ENCODE measurements at regions not wholly inside any gene's neighbourhood (a gene's known extent, or its start where the extent isn't known, plus 50 kb on each side); places are given as distances from the start of the nearest gene placed in this dataset.

GRCh38 chr12:126781593-126781992 lies 1485.4 kb upstream of the TMEM132C start:
- peak; percentile 15 for DNase-seq (ENCODE audit: low read depth)
- TF ChIP-seq CTCF (IDR thresholded peaks at IDR 0.05; ENCODE audit: insufficient read depth, low read length): no peak
- H3K4me3 ChIP-seq (ENCODE audit: low read depth, low read length): no peak overlapping the region

- TF ChIP-seq CTCF (IDR thresholded peaks at IDR 0.05; ENCODE audit: insufficient read depth, low read length): no peak
- no peak overlapping the region for H3K4me3 ChIP-seq (ENCODE audit: low read depth, low read length)
- no peak for DNase-seq (ENCODE audit: low read depth)
Measured at GRCh38 chr12:126782083-126782482, 1484.9 kb upstream of the TMEM132C start.

- H3K4me3 ChIP-seq (ENCODE audit: low read depth, low read length): no peak overlapping the region
- peak; percentile 52 for DNase-seq (ENCODE audit: low read depth)
- peak; percentile 56 for TF ChIP-seq CTCF (IDR thresholded peaks at IDR 0.05; ENCODE audit: insufficient read depth, low read length)
Measured at GRCh38 chr12:126784328-126784921, 1482.5 kb upstream of the TMEM132C start.

GRCh38 chr12:126789963-126790362 lies 1477.0 kb upstream of the TMEM132C start:
- H3K4me3 ChIP-seq (ENCODE audit: low read depth, low read length): no peak overlapping the region
- DNase-seq (ENCODE audit: low read depth): no peak

GRCh38 chr12:126791122-126791521 lies 1475.8 kb upstream of the TMEM132C start:
- no peak for DNase-seq (ENCODE audit: low read depth)
- no peak for TF ChIP-seq CTCF (IDR thresholded peaks at IDR 0.05; ENCODE audit: insufficient read depth, low read length)
- H3K4me3 ChIP-seq (ENCODE audit: low read depth, low read length): no peak overlapping the region

More at GRCh38 chr12:126789963-126790362, 1477.0 kb upstream of the TMEM132C start:
- no peak for TF ChIP-seq CTCF (IDR thresholded peaks at IDR 0.05; ENCODE audit: insufficient read depth, low read length)

- DNase-seq (ENCODE audit: low read depth): no peak
- H3K4me3 ChIP-seq (ENCODE audit: low read depth, low read length): no peak overlapping the region
- no peak for TF ChIP-seq CTCF (IDR thresholded peaks at IDR 0.05; ENCODE audit: insufficient read depth, low read length)
Measured at GRCh38 chr12:126792411-126792810, 1474.6 kb upstream of the TMEM132C start.

- no peak for DNase-seq (ENCODE audit: low read depth)
- TF ChIP-seq CTCF (IDR thresholded peaks at IDR 0.05; ENCODE audit: insufficient read depth, low read length): no peak
- H3K4me3 ChIP-seq (ENCODE audit: low read depth, low read length): no peak overlapping the region
Measured at GRCh38 chr12:126797525-126797924, 1469.4 kb upstream of the TMEM132C start.

Measured in fibroblast of the aortic adventitia (primary cell).